H1 (cell line): ENCODE measurements at regions not wholly inside any gene's neighbourhood (a gene's known extent, or its start where the extent isn't known, plus 50 kb on each side); places are given as distances from the start of the nearest gene placed in this dataset.

Source experiments
- CTCF ChIP-seq, 3 experiments: IDR thresholded peaks; 1 replicate in 2 of 3; 2 replicates in 1 of 3; pipeline versions ENCODE4 v1.5.1 to v1.6.1; 2011; ENCODE audit warnings: low read length in 3 of 3, mild to moderate bottlenecking in 3 of 3, inconsistent platforms in 2 of 3, low read depth in 1 of 3, moderate library complexity in 1 of 3; ENCODE audit not compliant: insufficient read depth in 1 of 3; ENCODE audit errors: control extremely low read depth in 1 of 3
- POLR2A ChIP-seq, 2 experiments: IDR thresholded peaks; 1 replicate in 1 of 2; 2 replicates in 1 of 2; pipeline ENCODE4 v1.6.1; 2011; ENCODE audit warnings: low read depth in 2 of 2, low read length in 2 of 2, mild to moderate bottlenecking in 2 of 2; ENCODE audit errors: control extremely low read depth in 1 of 2

- TF ChIP-seq CTCF (IDR thresholded peaks at IDR 0.05; ENCODE audit: control extremely low read depth in 1 of 3, insufficient read depth in 1 of 3, low read depth in 1 of 3, low read length in 3 of 3) (no peak), POLR2A (IDR thresholded peaks at IDR 0.05; ENCODE audit: control extremely low read depth in 1 of 2, low read depth in 2 of 2, low read length in 2 of 2) (no peak)
Measured at GRCh38 chr6:11429577-11429976, 108.0 kb upstream of the TMEM170B start.
